CMK (cell line): ENCODE measurements at regions not wholly inside any gene's neighbourhood (a gene's known extent, or its start where the extent isn't known, plus 50 kb on each side); places are given as distances from the start of the nearest gene placed in this dataset.

ENCODE experiments used
- DNase-seq: peaks from one replicate; pipeline ENCODE4 v3.0.0-alpha.2; 2010; ENCODE audit warnings: low read depth

- DNase-seq: no peak
Observed at GRCh38 chr1:59005491-59006288, 221.8 kb upstream of the JUN start.

GRCh38 chr1:59006289-59006658, 222.4 kb upstream of the JUN start:
- no peak for DNase-seq

GRCh38 chr1:59006932-59007331, 223.1 kb upstream of the JUN start:
- DNase-seq: no peak

- DNase-seq: no peak
Observed at GRCh38 chr1:59007429-59007819, 223.6 kb upstream of the JUN start.

GRCh38 chr1:59007820-59008598, 224.2 kb upstream of the JUN start:
- no peak for DNase-seq

- DNase-seq: no peak
Observed at GRCh38 chr1:59008599-59009347, 224.9 kb upstream of the JUN start.

GRCh38 chr1:59011663-59012062, 227.8 kb upstream of the JUN start:
- DNase-seq: no peak

- DNase-seq: no peak
Observed at GRCh38 chr1:59012378-59012777, 228.5 kb upstream of the JUN start.

GRCh38 chr1:59013276-59013927, 229.6 kb upstream of the JUN start:
- no peak for DNase-seq

GRCh38 chr1:59013928-59014279, 230.1 kb upstream of the JUN start:
- no peak for DNase-seq

GRCh38 chr1:59014827-59015226, 231.0 kb upstream of the JUN start:
- DNase-seq: no peak

GRCh38 chr1:59015708-59016107, 231.9 kb upstream of the JUN start:
- no peak for DNase-seq

GRCh38 chr1:59016390-59016789, 232.5 kb upstream of the JUN start:
- no peak for DNase-seq

- no peak for DNase-seq
Observed at GRCh38 chr1:59017501-59018231, 233.8 kb upstream of the JUN start.

GRCh38 chr1:59018446-59018845, 234.6 kb upstream of the JUN start:
- no peak for DNase-seq

GRCh38 chr1:59018860-59019259, 235.0 kb upstream of the JUN start:
- DNase-seq: no peak

GRCh38 chr1:59020151-59020997, 236.5 kb upstream of the JUN start:
- no peak for DNase-seq

- no peak for DNase-seq
Observed at GRCh38 chr1:59022199-59022598, 238.4 kb upstream of the JUN start.

GRCh38 chr1:59022799-59023198, 239.0 kb upstream of the JUN start:
- no peak for DNase-seq

- no peak for DNase-seq
Observed at GRCh38 chr1:59025201-59025600, 241.4 kb upstream of the JUN start.

GRCh38 chr1:59025898-59026426, 242.1 kb upstream of the JUN start:
- no peak for DNase-seq
